ENCODE measurements at regions not wholly inside any gene's neighbourhood (a gene's known extent, or its start where the extent isn't known, plus 50 kb on each side); places are given as distances from the start of the nearest gene placed in this dataset.

DNA sequence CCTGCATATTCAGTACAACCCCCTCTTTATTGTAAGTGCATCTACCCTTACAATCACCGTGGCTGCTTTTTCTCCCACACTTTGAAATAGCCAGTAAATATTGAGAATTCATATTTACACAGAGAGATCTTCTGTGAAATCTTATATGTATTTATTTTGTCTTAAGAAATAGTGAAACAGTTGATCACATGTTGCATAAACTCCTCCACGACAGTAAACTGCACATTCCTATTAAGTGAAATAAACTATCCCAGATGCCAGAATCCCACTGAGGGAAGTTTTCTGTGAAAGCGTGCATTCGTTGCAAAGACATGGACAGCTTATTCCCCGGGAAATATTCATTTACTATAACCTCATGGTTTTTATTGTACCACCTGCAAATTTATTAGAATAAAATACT, 796.0 kb downstream of the ROBO2 start:
- no CpG with 5 or more reads among the region's 5 CpGs for WGBS (ENCODE audit: insufficient coverage)
- Histone ChIP-seq H3K9me3 (replicated peaks; ENCODE audit: control insufficient read depth, low read depth, low read length) (peaks cover 3% of the 10 kb centered on the region), H3K4me3 (ENCODE audit: low read length) (no peak overlapping the region), H3K27me3 (ENCODE audit: control insufficient read depth, insufficient read depth, low read length) (no peaks in the 10 kb centered on the region), H3K27ac (ENCODE audit: low read length) (peak overlapping the region; percentile 57), H3K4me1 (ENCODE audit: control insufficient read depth, insufficient read depth, low read length) (peaks cover 4% of the 10 kb centered on the region), H3K36me3 (ENCODE audit: control insufficient read depth, insufficient read depth, low read length) (no peaks in the 10 kb centered on the region)
- peak; percentile 87 for DNase-seq

DNA sequence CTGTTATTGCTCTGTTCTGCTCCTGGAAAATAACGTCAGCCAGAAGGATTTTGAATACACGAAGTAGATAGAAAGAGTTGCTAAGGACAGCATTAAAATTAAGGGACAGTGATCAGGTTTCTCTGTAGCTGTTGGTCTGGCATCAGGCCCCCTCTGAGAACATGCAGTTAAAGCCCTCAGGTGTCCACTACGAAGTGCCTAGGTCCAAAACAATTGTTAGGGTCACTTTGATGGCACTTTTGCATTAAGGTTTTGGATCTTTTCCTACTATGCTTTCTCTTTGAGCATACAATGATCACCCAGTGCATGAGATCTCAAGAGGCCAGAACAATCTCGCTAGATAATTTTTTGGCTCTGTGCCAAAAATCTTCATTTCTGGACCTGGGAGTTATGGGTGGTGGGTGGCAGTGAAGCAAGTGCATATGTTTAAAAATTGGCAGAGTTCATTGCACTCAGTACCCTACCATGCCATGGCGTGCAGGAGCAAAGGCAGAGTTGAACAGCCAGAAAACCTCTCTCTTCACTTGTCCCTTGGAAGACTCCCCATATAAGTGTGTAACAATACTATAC, 797.6 kb downstream of the ROBO2 start:
- Histone ChIP-seq H3K4me3 (ENCODE audit: low read length) (no peak overlapping the region), H3K9me3 (replicated peaks; ENCODE audit: control insufficient read depth, low read depth, low read length) (peaks cover 3% of the 10 kb centered on the region), H3K27ac (ENCODE audit: low read length) (peak overlapping the region; percentile 2), H3K36me3 (ENCODE audit: control insufficient read depth, insufficient read depth, low read length) (no peaks in the 10 kb centered on the region), H3K27me3 (ENCODE audit: control insufficient read depth, insufficient read depth, low read length) (no peaks in the 10 kb centered on the region), H3K4me1 (ENCODE audit: control insufficient read depth, insufficient read depth, low read length) (peaks cover 4% of the 10 kb centered on the region)
- 33% methylated on average over 3 of the region's 5 CpGs for WGBS (ENCODE audit: insufficient coverage)
- peak; percentile 73 for DNase-seq

DNA sequence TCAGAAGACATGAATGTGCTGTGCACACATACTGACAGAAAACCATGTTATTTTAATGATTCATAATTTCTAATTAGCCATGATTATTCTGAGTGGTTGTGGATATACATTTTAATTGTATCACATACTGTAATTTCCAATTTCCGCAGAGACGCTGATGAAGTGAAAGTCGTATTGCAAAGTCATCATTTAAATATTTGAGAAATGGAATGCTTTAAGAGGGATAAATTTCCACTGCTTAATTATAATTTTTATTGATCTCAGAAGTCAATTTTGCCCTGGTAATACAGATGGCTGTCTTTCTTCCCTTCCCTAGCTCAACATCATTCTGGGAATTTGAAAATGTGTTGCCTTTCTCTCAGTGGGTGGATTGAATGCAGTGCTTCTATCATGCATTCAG, 819.3 kb downstream of the ROBO2 start:
- no peak for DNase-seq
- Histone ChIP-seq H3K27ac (ENCODE audit: low read length) (no peak overlapping the region), H3K27me3 (ENCODE audit: control insufficient read depth, insufficient read depth, low read length) (no peaks in the 10 kb centered on the region), H3K4me3 (ENCODE audit: low read length) (no peak overlapping the region), H3K4me1 (ENCODE audit: control insufficient read depth, insufficient read depth, low read length) (no peaks in the 10 kb centered on the region), H3K9me3 (replicated peaks; ENCODE audit: control insufficient read depth, low read depth, low read length) (no peaks in the 10 kb centered on the region), H3K36me3 (ENCODE audit: control insufficient read depth, insufficient read depth, low read length) (no peaks in the 10 kb centered on the region)
- WGBS (ENCODE audit: insufficient coverage), result no CpG with 5 or more reads among the region's 3 CpGs

DNA sequence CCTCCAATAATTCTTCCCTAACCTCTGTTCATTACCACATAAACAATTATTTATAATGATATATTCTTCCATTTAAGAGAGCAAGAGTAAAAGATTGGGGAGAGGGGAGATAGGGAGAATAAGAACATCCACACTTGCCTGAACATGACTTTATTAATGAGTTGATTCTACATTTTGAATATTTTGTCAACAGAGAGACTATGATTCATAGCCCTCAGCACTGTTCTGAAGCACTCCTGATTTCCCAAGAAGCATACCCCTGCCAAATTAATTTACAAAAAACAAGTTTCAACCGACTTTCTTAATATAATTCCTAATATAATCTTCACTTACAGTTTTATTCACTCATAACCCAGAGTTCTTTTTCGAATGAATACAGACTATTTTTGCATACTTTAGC, 828.8 kb downstream of the ROBO2 start:
- Histone ChIP-seq H3K27ac (ENCODE audit: low read length) (no peak overlapping the region), H3K36me3 (ENCODE audit: control insufficient read depth, insufficient read depth, low read length) (no peaks in the 10 kb centered on the region), H3K27me3 (ENCODE audit: control insufficient read depth, insufficient read depth, low read length) (no peaks in the 10 kb centered on the region), H3K4me1 (ENCODE audit: control insufficient read depth, insufficient read depth, low read length) (no peaks in the 10 kb centered on the region), H3K9me3 (replicated peaks; ENCODE audit: control insufficient read depth, low read depth, low read length) (no peaks in the 10 kb centered on the region), H3K4me3 (ENCODE audit: low read length) (no peak overlapping the region)
- no peak for DNase-seq
- WGBS (ENCODE audit: insufficient coverage), result no CpG with 5 or more reads among the region's 2 CpGs

DNA sequence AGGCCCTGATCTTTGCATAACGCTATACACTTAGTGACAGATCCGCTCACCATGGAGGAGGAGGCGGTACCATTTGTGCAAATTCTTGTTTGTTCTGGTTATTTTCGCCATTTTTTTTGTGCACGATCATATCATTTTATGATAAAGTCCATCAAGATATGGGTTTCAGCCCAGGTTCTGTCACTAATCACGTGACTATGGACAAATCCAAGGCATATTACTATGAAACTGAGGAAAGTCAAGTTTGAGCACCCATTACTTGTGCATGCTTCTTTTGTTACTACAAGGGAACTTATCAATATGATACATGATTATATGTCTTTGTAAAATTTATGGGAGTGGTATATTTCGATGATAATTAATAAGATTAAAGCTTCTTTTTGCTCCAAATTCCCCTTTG, 829.5 kb downstream of the ROBO2 start:
- Histone ChIP-seq H3K4me1 (ENCODE audit: control insufficient read depth, insufficient read depth, low read length) (no peaks in the 10 kb centered on the region), H3K4me3 (ENCODE audit: low read length) (no peak overlapping the region), H3K27me3 (ENCODE audit: control insufficient read depth, insufficient read depth, low read length) (no peaks in the 10 kb centered on the region), H3K9me3 (replicated peaks; ENCODE audit: control insufficient read depth, low read depth, low read length) (no peaks in the 10 kb centered on the region), H3K36me3 (ENCODE audit: control insufficient read depth, insufficient read depth, low read length) (no peaks in the 10 kb centered on the region), H3K27ac (ENCODE audit: low read length) (no peak overlapping the region)
- no peak for DNase-seq
- WGBS (ENCODE audit: insufficient coverage), result 96% methylated on average over 3 of the region's 7 CpGs

DNA sequence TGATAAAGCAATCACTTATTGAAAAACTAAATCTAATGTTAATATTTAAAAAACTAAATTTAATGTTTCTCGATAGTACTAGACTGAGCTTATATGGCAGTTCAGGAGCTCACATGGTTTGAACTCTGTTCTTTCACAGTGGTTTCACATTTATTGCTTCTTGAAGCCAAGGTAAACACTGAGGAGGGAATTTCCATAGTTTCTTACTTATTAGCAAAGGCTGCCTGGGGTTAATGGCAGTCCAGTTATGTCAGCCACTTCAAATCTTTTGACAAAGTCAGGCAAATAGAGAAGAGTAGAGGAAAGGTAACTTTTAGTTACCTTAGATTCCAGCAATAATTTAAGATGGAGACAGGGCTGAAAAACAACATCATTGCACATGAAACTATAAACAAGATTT, 831.5 kb downstream of the ROBO2 start:
- Histone ChIP-seq H3K4me3 (ENCODE audit: low read length) (no peak overlapping the region), H3K27me3 (ENCODE audit: control insufficient read depth, insufficient read depth, low read length) (no peaks in the 10 kb centered on the region), H3K9me3 (replicated peaks; ENCODE audit: control insufficient read depth, low read depth, low read length) (no peaks in the 10 kb centered on the region), H3K36me3 (ENCODE audit: control insufficient read depth, insufficient read depth, low read length) (no peaks in the 10 kb centered on the region), H3K27ac (ENCODE audit: low read length) (no peak overlapping the region), H3K4me1 (ENCODE audit: control insufficient read depth, insufficient read depth, low read length) (no peaks in the 10 kb centered on the region)
- WGBS (ENCODE audit: insufficient coverage), result no CpG with 5 or more reads among the region's 1 CpG
- DNase-seq, result no peak

DNA sequence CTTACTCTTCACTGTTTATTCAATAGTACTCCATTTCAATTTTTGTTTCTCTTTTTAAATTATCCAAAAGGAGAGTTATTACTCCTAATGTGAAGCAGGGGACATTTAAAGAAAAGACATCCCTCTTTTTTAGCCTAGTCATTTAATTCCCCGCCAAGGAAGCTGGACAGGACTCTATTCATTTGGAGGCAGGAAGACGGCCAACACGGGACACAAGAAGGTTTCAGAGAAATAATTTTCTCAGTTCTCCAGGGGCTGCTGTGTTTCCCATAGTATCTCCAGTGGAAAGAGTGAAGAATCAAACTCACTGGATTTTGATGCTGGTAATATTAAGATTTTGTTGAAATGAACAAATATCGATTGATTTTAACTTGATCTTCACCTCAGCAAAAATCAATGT, 833.7 kb downstream of the ROBO2 start:
- no peaks in the 10 kb centered on the region for H3K36me3 ChIP-seq (ENCODE audit: control insufficient read depth, insufficient read depth, low read length)
- H3K27me3 ChIP-seq (ENCODE audit: control insufficient read depth, insufficient read depth, low read length), result no peaks in the 10 kb centered on the region
- H3K27ac ChIP-seq (ENCODE audit: low read length), result no peak overlapping the region
- no peaks in the 10 kb centered on the region for H3K9me3 ChIP-seq (replicated peaks; ENCODE audit: control insufficient read depth, low read depth, low read length)
- no peaks in the 10 kb centered on the region for H3K4me1 ChIP-seq (ENCODE audit: control insufficient read depth, insufficient read depth, low read length)
- WGBS (ENCODE audit: insufficient coverage), result no CpG with 5 or more reads among the region's 4 CpGs
- DNase-seq, result peak; percentile 79
- no peak overlapping the region for H3K4me3 ChIP-seq (ENCODE audit: low read length)

DNA sequence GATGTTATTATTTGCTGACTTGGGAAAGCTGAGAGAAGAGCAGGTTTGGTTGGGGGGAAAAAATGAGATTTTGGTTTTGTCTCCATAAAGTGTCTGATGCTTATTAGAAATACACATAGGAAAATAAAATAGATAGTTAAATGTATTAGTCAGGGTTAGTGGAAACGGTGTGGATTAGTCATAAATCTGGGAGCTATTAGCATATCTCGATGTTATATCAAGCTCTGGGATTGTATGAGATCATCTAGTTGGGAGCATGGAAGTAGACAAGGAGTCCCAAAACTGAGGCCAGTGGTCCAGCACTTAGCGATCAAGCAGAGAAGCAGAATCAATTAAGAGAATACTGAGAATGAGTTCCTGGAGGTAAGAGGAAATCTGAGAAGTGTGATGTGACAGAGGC, 845.5 kb downstream of the ROBO2 start:
- Histone ChIP-seq H3K9me3 (replicated peaks; ENCODE audit: control insufficient read depth, low read depth, low read length) (no peaks in the 10 kb centered on the region), H3K36me3 (ENCODE audit: control insufficient read depth, insufficient read depth, low read length) (no peaks in the 10 kb centered on the region)
- 72% methylated on average over 3 of the region's 3 CpGs for WGBS (ENCODE audit: insufficient coverage)

DNA sequence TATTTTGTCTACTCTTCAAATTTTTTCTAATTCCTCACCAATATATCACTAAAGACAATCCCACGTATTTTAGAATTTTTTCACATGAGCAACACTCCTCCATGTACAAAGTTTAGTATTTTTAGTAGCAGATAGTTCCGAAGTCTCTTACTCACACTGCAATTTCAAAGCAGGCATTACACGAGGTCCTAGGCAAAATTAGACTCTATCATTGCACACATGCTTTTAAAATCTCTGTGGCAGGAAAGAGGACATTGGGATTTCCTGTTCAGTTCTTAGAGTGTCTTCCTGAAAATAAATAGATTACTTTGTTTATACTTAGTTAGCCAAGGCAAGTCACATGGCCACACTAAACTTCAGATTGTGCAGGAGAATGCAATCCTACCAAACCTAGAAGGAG, 847.7 kb downstream of the ROBO2 start:
- H3K36me3 ChIP-seq (ENCODE audit: control insufficient read depth, insufficient read depth, low read length), result no peaks in the 10 kb centered on the region
- no peaks in the 10 kb centered on the region for H3K4me1 ChIP-seq (ENCODE audit: control insufficient read depth, insufficient read depth, low read length)
- H3K4me3 ChIP-seq (ENCODE audit: low read length), result no peak overlapping the region
- no CpG with 5 or more reads among the region's 3 CpGs for WGBS (ENCODE audit: insufficient coverage)
- no peaks in the 10 kb centered on the region for H3K9me3 ChIP-seq (replicated peaks; ENCODE audit: control insufficient read depth, low read depth, low read length)
- no peak overlapping the region for H3K27ac ChIP-seq (ENCODE audit: low read length)
- no peak for DNase-seq
- no peaks in the 10 kb centered on the region for H3K27me3 ChIP-seq (ENCODE audit: control insufficient read depth, insufficient read depth, low read length)

More for the DNA sequence above, 845.5 kb downstream of the ROBO2 start:
- H3K4me1 ChIP-seq (ENCODE audit: control insufficient read depth, insufficient read depth, low read length), result no peaks in the 10 kb centered on the region
- H3K27me3 ChIP-seq (ENCODE audit: control insufficient read depth, insufficient read depth, low read length), result no peaks in the 10 kb centered on the region
- H3K4me3 ChIP-seq (ENCODE audit: low read length), result no peak overlapping the region
- DNase-seq, result no peak
- H3K27ac ChIP-seq (ENCODE audit: low read length), result no peak overlapping the region

DNA sequence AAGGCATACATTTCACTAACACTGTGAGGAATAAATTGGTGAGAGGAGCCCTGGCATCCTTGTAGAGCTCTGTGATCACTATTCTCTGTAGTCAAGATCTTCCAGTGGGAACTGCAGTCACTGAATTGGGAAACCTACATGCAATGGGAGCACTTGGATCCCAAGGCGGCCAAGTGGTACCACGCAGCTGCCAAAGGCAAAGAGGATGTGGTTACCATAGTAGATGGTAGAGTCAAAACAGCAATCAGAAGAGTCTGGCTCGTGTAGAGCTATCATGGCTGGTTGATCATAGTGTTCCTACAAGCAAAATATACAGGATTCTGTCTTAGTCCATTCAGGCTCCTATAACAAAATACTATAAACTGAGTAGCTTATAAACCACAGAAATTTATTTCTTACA, 849.7 kb downstream of the ROBO2 start:
- no peak for DNase-seq
- H3K36me3 ChIP-seq (ENCODE audit: control insufficient read depth, insufficient read depth, low read length), result no peaks in the 10 kb centered on the region
- H3K4me1 ChIP-seq (ENCODE audit: control insufficient read depth, insufficient read depth, low read length), result no peaks in the 10 kb centered on the region
- H3K27ac ChIP-seq (ENCODE audit: low read length), result no peak overlapping the region
- H3K27me3 ChIP-seq (ENCODE audit: control insufficient read depth, insufficient read depth, low read length), result no peaks in the 10 kb centered on the region
- WGBS (ENCODE audit: insufficient coverage), result no CpG with 5 or more reads among the region's 3 CpGs
- no peak overlapping the region for H3K4me3 ChIP-seq (ENCODE audit: low read length)
- H3K9me3 ChIP-seq (replicated peaks; ENCODE audit: control insufficient read depth, low read depth, low read length), result no peaks in the 10 kb centered on the region

DNA sequence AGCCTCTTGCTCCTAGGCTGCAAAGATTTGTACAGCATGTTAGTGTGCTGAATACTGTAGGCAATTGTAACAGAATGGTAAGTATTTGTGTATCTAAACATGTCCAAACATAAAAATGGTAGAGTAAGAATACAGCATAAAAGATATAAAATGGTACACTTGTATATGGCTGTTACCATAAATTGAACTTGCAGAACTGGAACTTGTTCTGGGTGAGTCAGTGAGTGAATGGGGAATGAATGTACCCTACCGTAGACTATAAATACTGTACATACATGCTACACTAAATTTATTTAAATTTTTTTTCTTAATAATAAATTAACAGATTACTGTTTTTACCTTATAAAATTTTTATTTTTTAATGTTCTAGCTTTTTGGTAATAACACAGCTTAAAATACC, 858.7 kb downstream of the ROBO2 start:
- H3K36me3 ChIP-seq (ENCODE audit: control insufficient read depth, insufficient read depth, low read length), result no peaks in the 10 kb centered on the region
- no CpG with 5 or more reads among the region's 1 CpG for WGBS (ENCODE audit: insufficient coverage)
- H3K4me1 ChIP-seq (ENCODE audit: control insufficient read depth, insufficient read depth, low read length), result no peaks in the 10 kb centered on the region
- DNase-seq, result no peak
- H3K4me3 ChIP-seq (ENCODE audit: low read length), result no peak overlapping the region
- no peaks in the 10 kb centered on the region for H3K9me3 ChIP-seq (replicated peaks; ENCODE audit: control insufficient read depth, low read depth, low read length)
- no peak overlapping the region for H3K27ac ChIP-seq (ENCODE audit: low read length)
- no peaks in the 10 kb centered on the region for H3K27me3 ChIP-seq (ENCODE audit: control insufficient read depth, insufficient read depth, low read length)

All from muscle of leg (tissue), 3 donors.